ENCODE measurements at regions not wholly inside any gene's neighbourhood (a gene's known extent, or its start where the extent isn't known, plus 50 kb on each side); places are given as distances from the start of the nearest gene placed in this dataset.

DNA sequence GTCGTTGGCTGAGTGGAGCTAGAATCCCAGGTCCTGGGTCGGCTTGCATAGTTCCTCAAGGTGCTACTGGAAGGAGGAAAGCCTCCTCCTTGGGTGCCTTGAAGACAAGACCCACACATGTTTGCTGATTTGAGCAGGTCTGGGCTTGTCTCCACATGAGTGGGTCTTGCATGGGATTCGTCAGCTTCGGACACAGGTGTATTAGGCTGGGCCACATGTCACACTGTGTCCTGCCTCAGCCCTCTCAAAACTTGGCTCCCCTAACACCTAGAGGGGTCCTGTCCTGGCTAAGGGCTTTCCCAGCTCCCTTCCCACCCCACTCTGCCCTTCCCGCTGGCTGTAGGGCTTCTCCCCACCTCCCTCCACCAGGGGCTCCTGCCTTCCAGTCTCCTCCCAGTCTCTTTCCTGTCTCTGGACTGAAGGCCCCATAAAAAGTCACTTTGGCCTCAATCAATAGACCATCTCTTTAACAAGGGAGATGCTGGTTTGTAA, 73.0 kb upstream of the ADPGK start:
- no TSS peak for BruUV-seq (replicated peaks)
- H4K20me1 ChIP-seq (ENCODE audit: insufficient read depth) = no peaks in the 10 kb centered on the region
- POLR2A ChIA-PET (ENCODE audit: unreplicated experiment) = no interaction called here

DNA sequence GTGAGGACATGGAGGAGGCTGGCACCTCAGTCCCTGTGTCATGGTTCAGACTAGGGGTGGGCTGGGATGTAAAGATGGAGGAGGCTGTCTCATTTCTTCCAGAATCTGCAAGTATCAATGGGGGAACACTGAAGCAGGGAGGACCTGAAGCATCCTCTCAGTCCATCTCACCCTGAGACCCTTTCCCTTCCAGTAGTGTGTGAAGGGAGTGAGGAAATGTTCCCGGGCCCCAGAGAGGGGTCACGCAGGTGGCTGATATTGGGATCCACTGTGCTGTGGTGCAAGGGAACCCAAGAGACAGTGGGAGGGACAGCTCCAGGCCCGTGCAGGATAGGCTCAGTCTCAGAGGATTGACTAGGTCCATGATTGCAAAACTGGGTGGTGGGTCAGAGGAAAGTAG, 72.2 kb upstream of the ADPGK start:
- H3K9me2 ChIP-seq (ENCODE audit: insufficient read depth) = no peaks in the 10 kb centered on the region
- no TSS peak for BruUV-seq (replicated peaks)
- no peaks in the 10 kb centered on the region for H4K20me1 ChIP-seq (ENCODE audit: insufficient read depth)
- POLR2A ChIA-PET (ENCODE audit: unreplicated experiment) = no interaction called here
- H3K4me3 ChIP-seq = no peak overlapping the region
- TF ChIP-seq, protein P1, sequence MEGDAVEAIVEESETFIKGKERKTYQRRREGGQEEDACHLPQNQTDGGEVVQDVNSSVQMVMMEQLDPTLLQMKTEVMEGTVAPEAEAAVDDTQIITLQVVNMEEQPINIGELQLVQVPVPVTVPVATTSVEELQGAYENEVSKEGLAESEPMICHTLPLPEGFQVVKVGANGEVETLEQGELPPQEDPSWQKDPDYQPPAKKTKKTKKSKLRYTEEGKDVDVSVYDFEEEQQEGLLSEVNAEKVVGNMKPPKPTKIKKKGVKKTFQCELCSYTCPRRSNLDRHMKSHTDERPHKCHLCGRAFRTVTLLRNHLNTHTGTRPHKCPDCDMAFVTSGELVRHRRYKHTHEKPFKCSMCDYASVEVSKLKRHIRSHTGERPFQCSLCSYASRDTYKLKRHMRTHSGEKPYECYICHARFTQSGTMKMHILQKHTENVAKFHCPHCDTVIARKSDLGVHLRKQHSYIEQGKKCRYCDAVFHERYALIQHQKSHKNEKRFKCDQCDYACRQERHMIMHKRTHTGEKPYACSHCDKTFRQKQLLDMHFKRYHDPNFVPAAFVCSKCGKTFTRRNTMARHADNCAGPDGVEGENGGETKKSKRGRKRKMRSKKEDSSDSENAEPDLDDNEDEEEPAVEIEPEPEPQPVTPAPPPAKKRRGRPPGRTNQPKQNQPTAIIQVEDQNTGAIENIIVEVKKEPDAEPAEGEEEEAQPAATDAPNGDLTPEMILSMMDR (conservative IDR thresholded peaks at IDR 0.05) = no peak
- TF ChIP-seq EZH2 (IDR thresholded peaks at IDR 0.05; ENCODE audit: low read depth) = no peak
- no peak overlapping the region for H3K4me2 ChIP-seq
- no peaks in the 10 kb centered on the region for H3F3A ChIP-seq (ENCODE audit: insufficient read depth, low read depth)
- H3K9me3 ChIP-seq (ENCODE audit: insufficient read depth, low read depth) = no peaks in the 10 kb centered on the region
- H3K27me3 ChIP-seq (ENCODE audit: insufficient read depth, low read depth) = peaks cover 39% of the 10 kb centered on the region
- no peak overlapping the region for H2AFZ ChIP-seq
- intact Hi-C loops (cut with micrococcal nuclease; ENCODE audit: unreplicated experiment) = no loop called here
- CTCF ChIA-PET = no interaction called here
- H3K27ac ChIP-seq = no peak overlapping the region
- no peaks in the 10 kb centered on the region for H3K79me2 ChIP-seq (ENCODE audit: low read depth)
- no peak for DNase-seq
- H3K4me1 ChIP-seq (replicated peaks; ENCODE audit: insufficient read depth) = no peaks in the 10 kb centered on the region
- no peaks in the 10 kb centered on the region for H3K36me3 ChIP-seq (ENCODE audit: low read depth)

More for the DNA sequence above, 73.0 kb upstream of the ADPGK start:
- no peak overlapping the region for H3K4me2 ChIP-seq
- H3K27me3 ChIP-seq (ENCODE audit: insufficient read depth, low read depth) = peaks cover 39% of the 10 kb centered on the region
- TF ChIP-seq, protein P1 (conservative IDR thresholded peaks at IDR 0.05) = no peak
- no peak for TF ChIP-seq EZH2 (IDR thresholded peaks at IDR 0.05; ENCODE audit: low read depth)
- CTCF ChIA-PET = no interaction called here
- intact Hi-C loops (cut with micrococcal nuclease; ENCODE audit: unreplicated experiment) = no loop called here
- H3F3A ChIP-seq (ENCODE audit: insufficient read depth, low read depth) = no peaks in the 10 kb centered on the region
- H3K9me2 ChIP-seq (ENCODE audit: insufficient read depth) = no peaks in the 10 kb centered on the region
- no peak for DNase-seq
- no peaks in the 10 kb centered on the region for H3K9me3 ChIP-seq (ENCODE audit: insufficient read depth, low read depth)
- H3K27ac ChIP-seq = no peak overlapping the region
- H3K79me2 ChIP-seq (ENCODE audit: low read depth) = no peaks in the 10 kb centered on the region
- no peak overlapping the region for H3K4me3 ChIP-seq
- no peaks in the 10 kb centered on the region for H3K4me1 ChIP-seq (replicated peaks; ENCODE audit: insufficient read depth)
- H2AFZ ChIP-seq = no peak overlapping the region
- H3K36me3 ChIP-seq (ENCODE audit: low read depth) = no peaks in the 10 kb centered on the region

DNA sequence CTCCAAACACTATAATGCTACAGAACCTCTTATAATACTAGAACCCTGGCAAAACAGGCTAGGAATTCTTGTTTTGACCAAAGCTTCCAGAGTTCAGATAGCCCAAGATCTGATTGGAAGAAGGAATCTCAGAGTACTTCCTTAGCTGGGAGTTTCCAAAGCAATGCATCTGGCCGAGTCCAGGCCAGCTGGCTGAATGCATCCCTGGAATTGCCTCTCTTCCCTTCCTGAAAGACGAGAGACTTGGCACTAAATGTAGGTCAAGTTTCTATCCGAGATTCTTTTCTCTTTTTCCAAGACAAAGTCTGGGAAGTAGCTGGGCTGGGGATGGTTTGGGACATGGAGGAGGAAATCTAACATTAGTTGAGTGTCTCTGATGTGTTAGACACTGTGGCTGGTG, 68.7 kb upstream of the ADPGK start:
- peaks cover 66% of the 10 kb centered on the region for H3K27me3 ChIP-seq (ENCODE audit: insufficient read depth, low read depth)
- H3K79me2 ChIP-seq (ENCODE audit: low read depth) = no peaks in the 10 kb centered on the region
- no peaks in the 10 kb centered on the region for H3F3A ChIP-seq (ENCODE audit: insufficient read depth, low read depth)
- TF ChIP-seq, protein P1 (conservative IDR thresholded peaks at IDR 0.05) = no peak
- TF ChIP-seq EZH2 (IDR thresholded peaks at IDR 0.05; ENCODE audit: low read depth) = no peak
- ChIA-PET POLR2A (ENCODE audit: unreplicated experiment) (no interaction called here), CTCF (no interaction called here)
- intact Hi-C loops (cut with micrococcal nuclease; ENCODE audit: unreplicated experiment) = no loop called here
- DNase-seq = no peak
- H3K4me1 ChIP-seq (replicated peaks; ENCODE audit: insufficient read depth) = no peaks in the 10 kb centered on the region
- H3K4me2 ChIP-seq = no peak overlapping the region
- H3K9me3 ChIP-seq (ENCODE audit: insufficient read depth, low read depth) = no peaks in the 10 kb centered on the region
- H3K27ac ChIP-seq = no peak overlapping the region
- H3K9me2 ChIP-seq (ENCODE audit: insufficient read depth) = no peaks in the 10 kb centered on the region
- BruUV-seq (replicated peaks) = no TSS peak
- no peaks in the 10 kb centered on the region for H4K20me1 ChIP-seq (ENCODE audit: insufficient read depth)
- H3K4me3 ChIP-seq = no peak overlapping the region
- H2AFZ ChIP-seq = no peak overlapping the region
- no peaks in the 10 kb centered on the region for H3K36me3 ChIP-seq (ENCODE audit: low read depth)
